ENCODE measurements at regions not wholly inside any gene's neighbourhood (a gene's known extent, or its start where the extent isn't known, plus 50 kb on each side); places are given as distances from the start of the nearest gene placed in this dataset.

DNA sequence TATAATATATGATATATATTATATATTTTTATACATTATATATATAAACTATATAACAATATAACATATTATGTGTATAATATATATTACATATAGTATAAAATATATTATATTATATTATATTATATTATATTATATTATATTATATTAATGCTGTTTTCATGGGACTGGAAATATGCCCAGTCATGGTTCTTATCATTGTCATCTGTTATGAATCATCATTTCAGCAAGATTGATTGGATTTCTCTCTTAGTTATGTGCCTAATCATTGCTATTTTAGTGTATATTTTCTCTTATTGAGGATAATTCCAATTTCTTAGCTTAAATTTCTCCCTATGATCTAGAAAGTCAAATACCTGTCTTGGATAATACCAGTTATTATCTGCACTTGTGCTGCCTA, 617.8 kb downstream of the TRIB2 start:
- TF ChIP-seq RHOXF2B (CRISPR knock-in tag; conservative IDR thresholded peaks at IDR 0.05): no peak
- TF ChIP-seq POLR2AphosphoS5 (IDR thresholded peaks at IDR 0.05; ENCODE audit: control insufficient read depth, insufficient read depth, low read depth, low read length): no peak
- no peak for TF ChIP-seq MYNN (IDR thresholded peaks at IDR 0.05)
- TF ChIP-seq MYNN (CRISPR knock-in tag; IDR thresholded peaks at IDR 0.05): no peak
- TF ChIP-seq TGIF2 (CRISPR knock-in tag; IDR thresholded peaks at IDR 0.05): no peak
- no peak for TF ChIP-seq EP300 (IDR thresholded peaks at IDR 0.05; ENCODE audit: low read length)
- TF ChIP-seq KDM2B (CRISPR knock-in tag; IDR thresholded peaks at IDR 0.05): no peak
- no peak for TF ChIP-seq TAF7 (tag; IDR thresholded peaks at IDR 0.05)
- TF ChIP-seq ZNF274 (IDR thresholded peaks at IDR 0.05; ENCODE audit: borderline replicate concordance, low read depth, low read length): no peak
- TF ChIP-seq L3MBTL2 (IDR thresholded peaks at IDR 0.05): no peak
- TF ChIP-seq ETV6 (IDR thresholded peaks at IDR 0.05; ENCODE audit: borderline replicate concordance in 1 of 2, low read depth in 2 of 2, low read length in 1 of 2): no peak
- TF ChIP-seq ETV6 (CRISPR knock-in tag; IDR thresholded peaks at IDR 0.05; ENCODE audit: borderline replicate concordance): no peak
- no peak for TF ChIP-seq POLR2A (conservative IDR thresholded peaks at IDR 0.05)
- no peak for TF ChIP-seq BCL6 (CRISPR knock-in tag; IDR thresholded peaks at IDR 0.05)
- TF ChIP-seq, protein P1, sequence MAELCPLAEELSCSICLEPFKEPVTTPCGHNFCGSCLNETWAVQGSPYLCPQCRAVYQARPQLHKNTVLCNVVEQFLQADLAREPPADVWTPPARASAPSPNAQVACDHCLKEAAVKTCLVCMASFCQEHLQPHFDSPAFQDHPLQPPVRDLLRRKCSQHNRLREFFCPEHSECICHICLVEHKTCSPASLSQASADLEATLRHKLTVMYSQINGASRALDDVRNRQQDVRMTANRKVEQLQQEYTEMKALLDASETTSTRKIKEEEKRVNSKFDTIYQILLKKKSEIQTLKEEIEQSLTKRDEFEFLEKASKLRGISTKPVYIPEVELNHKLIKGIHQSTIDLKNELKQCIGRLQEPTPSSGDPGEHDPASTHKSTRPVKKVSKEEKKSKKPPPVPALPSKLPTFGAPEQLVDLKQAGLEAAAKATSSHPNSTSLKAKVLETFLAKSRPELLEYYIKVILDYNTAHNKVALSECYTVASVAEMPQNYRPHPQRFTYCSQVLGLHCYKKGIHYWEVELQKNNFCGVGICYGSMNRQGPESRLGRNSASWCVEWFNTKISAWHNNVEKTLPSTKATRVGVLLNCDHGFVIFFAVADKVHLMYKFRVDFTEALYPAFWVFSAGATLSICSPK (IDR thresholded peaks at IDR 0.05; ENCODE audit: borderline replicate concordance): no peak
- no peak for TF ChIP-seq ZBED1 (IDR thresholded peaks at IDR 0.05)
